Uterus (tissue), 2 donors: ENCODE measurements at regions not wholly inside any gene's neighbourhood (a gene's known extent, or its start where the extent isn't known, plus 50 kb on each side); places are given as distances from the start of the nearest gene placed in this dataset.
"Not testable (repeated sequence)": the region's sequence is repeated elsewhere in the genome, so short reads cannot be mapped to it uniquely, and the experiment has no call there.

ENCODE experiments used
- CTCF ChIP-seq, 4 experiments: fragments of 200-600 bp in 2 of 4; fragments of 450-650 bp in 2 of 4; sonication (generic) in 2 of 4; IDR thresholded peaks; one replicate each; pipeline ENCODE4 v1.5.1; 2016 to 2019; ENCODE audit warnings: antibody characterized with exemption in 4 of 4, mild to moderate bottlenecking in 2 of 4, moderate library complexity in 1 of 4
- POLR2A ChIP-seq, 2 donors: fragments of 450-650 bp; IDR thresholded peaks; one replicate each; pipeline ENCODE4 v1.6.1; 2016; ENCODE audit warnings: antibody characterized with exemption in 2 of 2, mild to moderate bottlenecking in 1 of 2, moderate library complexity in 1 of 2

- TF ChIP-seq CTCF, POLR2A (IDR thresholded peaks at IDR 0.05): not testable (repeated sequence)
Observed at GRCh38 chr4:186873095-186873494, 149.4 kb upstream of the FAT1 start.
